Spleen (tissue), 11 donors: ENCODE measurements at regions not wholly inside any gene's neighbourhood (a gene's known extent, or its start where the extent isn't known, plus 50 kb on each side); places are given as distances from the start of the nearest gene placed in this dataset.

Experiments
- DNase-seq: peaks from one replicate; pipeline ENCODE4 v3.0.0-alpha.2; 2020
- H3K27ac ChIP-seq, 8 donors: fragments of 200-600 bp; sonication (generic) in 7 of 8; 1 replicate in 4 of 8; 2 replicates in 4 of 8; pipeline versions ENCODE4 v1.5.0 to v1.8.0; 2016 to 2021; ENCODE audit warnings: inconsistent platforms in 4 of 8, mild to moderate bottlenecking in 4 of 8, moderate library complexity in 1 of 8
- H3K27me3 ChIP-seq, 7 donors: fragments of 200-600 bp; sonication (generic) in 6 of 7; replicated peaks in 1 of 7; 1 replicate in 4 of 7; 2 replicates in 3 of 7; pipeline versions ENCODE4 v1.5.0 to v1.8.0; 2016 to 2021; ENCODE audit warnings: inconsistent platforms in 3 of 7, mild to moderate bottlenecking in 1 of 7
- H3K36me3 ChIP-seq, 6 donors: fragments of 200-600 bp; sonication (generic) in 5 of 6; 1 replicate in 4 of 6; 2 replicates in 2 of 6; pipeline versions ENCODE4 v1.5.0 to v1.8.0; 2016 to 2021; ENCODE audit warnings: inconsistent platforms in 2 of 6
- H3K4me1 ChIP-seq, 6 donors: fragments of 200-600 bp; sonication (generic) in 5 of 6; 1 replicate in 3 of 6; 2 replicates in 3 of 6; pipeline versions ENCODE4 v1.5.0 to v1.8.0; 2016 to 2021; ENCODE audit warnings: inconsistent platforms in 3 of 6
- H3K4me3 ChIP-seq, 8 donors: fragments of 200-600 bp; sonication (generic) in 7 of 8; 1 replicate in 4 of 8; 2 replicates in 4 of 8; pipeline versions ENCODE4 v1.5.0 to v1.8.0; 2016 to 2021; ENCODE audit warnings: inconsistent platforms in 4 of 8, mild to moderate bottlenecking in 4 of 8, moderate library complexity in 2 of 8
- H3K9me3 ChIP-seq, 8 donors: fragments of 200-600 bp; sonication (generic) in 7 of 8; 1 replicate in 4 of 8; 2 replicates in 4 of 8; pipeline versions ENCODE4 v1.5.0 to v1.8.0; 2016 to 2021; ENCODE audit warnings: inconsistent platforms in 4 of 8
- CTCF ChIP-seq, 11 experiments: fragments of 200-600 bp in 7 of 11; fragments of 450-650 bp in 4 of 11; sonication (generic) in 4 of 11; IDR thresholded peaks in 8 of 11; conservative IDR thresholded peaks in 3 of 11; 1 replicate in 7 of 11; 2 replicates in 4 of 11; pipeline versions ENCODE4 v1.4.0 to v1.8.0; 2016 to 2021; ENCODE audit warnings: antibody characterized with exemption in 11 of 11, inconsistent platforms in 4 of 11, mild to moderate bottlenecking in 1 of 11
- POLR2A ChIP-seq, 3 donors: fragments of 450-650 bp; IDR thresholded peaks; one replicate each; pipeline ENCODE4 v1.5.1; 2017; ENCODE audit warnings: antibody characterized with exemption in 3 of 3, mild to moderate bottlenecking in 1 of 3
- POLR2AphosphoS5 ChIP-seq, 3 donors: sonication (generic); formaldehyde crosslinking; IDR thresholded peaks; one replicate each; pipeline ENCODE4 v1.5.1; 2017; ENCODE audit warnings: antibody characterized with exemption in 3 of 3
- WGBS, 5 donors: extraction: QIAGEN DNeasy Blood & Tissue Kit in 3 of 5; methylation state at CpG; one replicate each; pipeline versions ENCODE4 v1.1.5 to v1.1.7; 2013 to 2018; 5-methylcytosine and 5-hydroxymethylcytosine counted together
- intact Hi-C: fragments of 100-400 bp; cut with DNase I; formaldehyde crosslinking; loops from one replicate; pipeline ENCODE4 v1.15.0; 2023; ENCODE audit warnings: low total_unique reads
- donor health status: healthy with polysubstance abuse.
- donor health status: DM: no; HTN: no; CAD: no; lungs with moderate emphysema.
- donor health status: DM: no; HTN: no; CAD: no.
- donor health status: Bipolar disorder and iron deficiency.
- donor health status: healthy.
- donor health status: DM: no; HTN: no; CAD: no.
- donor health status: DM: yes; HTN: yes; CAD: no.

- no peak for TF ChIP-seq CTCF (IDR thresholded peaks at IDR 0.05 in 8 of 11, conservative IDR thresholded peaks at IDR 0.05 in 3 of 11)
- TF ChIP-seq POLR2A (IDR thresholded peaks at IDR 0.05) = no peak
- TF ChIP-seq POLR2AphosphoS5 (IDR thresholded peaks at IDR 0.05) = no peak
- intact Hi-C loops = no loop called here
- WGBS, 5 donors = 67 to 84% (median 75%) methylated on average over 3 of the region's 3 CpGs
- H3K4me3 ChIP-seq = no peak overlapping the region
- H3K36me3 ChIP-seq = no peaks in the 10 kb centered on the region
- H3K27me3 ChIP-seq = no peaks in the 10 kb centered on the region
- no peak for DNase-seq
- no peak overlapping the region for H3K27ac ChIP-seq
- no peaks in the 10 kb centered on the region for H3K4me1 ChIP-seq
- H3K9me3 ChIP-seq = no peaks in the 10 kb centered on the region
Observed at GRCh38 chr6:141211845-141212244, 920.9 kb upstream of the GJE1 start.

- TF ChIP-seq POLR2AphosphoS5 (IDR thresholded peaks at IDR 0.05) (no peak), CTCF (IDR thresholded peaks at IDR 0.05 in 8 of 11, conservative IDR thresholded peaks at IDR 0.05 in 3 of 11) (no peak), POLR2A (IDR thresholded peaks at IDR 0.05) (no peak)
- intact Hi-C loops = no loop called here
Observed at GRCh38 chr6:141210901-141211300, 921.8 kb upstream of the GJE1 start.

GRCh38 chr6:141209890-141210289 is 922.8 kb upstream of the GJE1 start:
- Histone ChIP-seq H3K27ac (no peak overlapping the region), H3K4me1 (no peaks in the 10 kb centered on the region), H3K27me3 (no peaks in the 10 kb centered on the region), H3K4me3 (no peak overlapping the region), H3K9me3 (no peaks in the 10 kb centered on the region), H3K36me3 (no peaks in the 10 kb centered on the region)
- WGBS, 5 donors = 75 to 93% (median 83%) methylated on average over 4 of the region's 4 CpGs
- intact Hi-C loops = no loop called here
- no peak for DNase-seq
- no peak for TF ChIP-seq POLR2A (IDR thresholded peaks at IDR 0.05)
- no peak for TF ChIP-seq POLR2AphosphoS5 (IDR thresholded peaks at IDR 0.05)
- TF ChIP-seq CTCF (IDR thresholded peaks at IDR 0.05 in 8 of 11, conservative IDR thresholded peaks at IDR 0.05 in 3 of 11) = no peak

More at GRCh38 chr6:141210901-141211300, 921.8 kb upstream of the GJE1 start:
- Histone ChIP-seq H3K36me3 (no peaks in the 10 kb centered on the region), H3K4me1 (no peaks in the 10 kb centered on the region), H3K27ac (no peak overlapping the region), H3K9me3 (no peaks in the 10 kb centered on the region), H3K27me3 (no peaks in the 10 kb centered on the region), H3K4me3 (no peak overlapping the region)
- 0 to 45% (median 39%) methylated on average over 1 of the region's 1 CpG for WGBS, 5 donors
- DNase-seq = no peak

GRCh38 chr6:141208101-141208500 is 924.6 kb upstream of the GJE1 start:
- no peak for DNase-seq
- intact Hi-C loops = no loop called here
- Histone ChIP-seq H3K9me3 (no peaks in the 10 kb centered on the region), H3K27me3 (no peaks in the 10 kb centered on the region), H3K4me3 (no peak overlapping the region), H3K4me1 (no peaks in the 10 kb centered on the region), H3K36me3 (no peaks in the 10 kb centered on the region), H3K27ac (no peak overlapping the region)
- no peak for TF ChIP-seq POLR2A (IDR thresholded peaks at IDR 0.05)
- TF ChIP-seq CTCF (IDR thresholded peaks at IDR 0.05 in 8 of 11, conservative IDR thresholded peaks at IDR 0.05 in 3 of 11) = no peak
- TF ChIP-seq POLR2AphosphoS5 (IDR thresholded peaks at IDR 0.05) = no peak
- 77 to 86% (median 82%) methylated on average over 1 of the region's 1 CpG for WGBS, 5 donors
